ENCODE measurements at regions not wholly inside any gene's neighbourhood (a gene's known extent, or its start where the extent isn't known, plus 50 kb on each side); places are given as distances from the start of the nearest gene placed in this dataset.

DNA sequence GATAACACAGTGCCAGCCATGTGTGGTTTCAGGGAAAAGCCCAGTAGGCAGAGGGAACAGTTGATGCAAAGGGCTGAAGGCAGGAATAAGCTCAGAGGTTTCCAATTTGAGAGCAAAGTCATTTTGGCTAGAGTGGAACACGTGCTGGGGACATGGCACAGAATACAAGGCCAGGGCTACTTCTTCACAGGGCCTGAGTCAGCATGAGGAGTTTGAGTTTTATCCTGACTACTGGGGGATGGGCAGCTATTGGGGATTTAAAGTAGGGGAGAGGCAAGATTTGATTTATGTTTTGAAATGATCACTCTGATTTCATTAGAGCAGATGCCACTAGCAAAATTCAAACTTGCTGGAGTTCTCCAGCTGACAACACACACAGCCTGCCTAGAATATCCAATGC is 241.1 kb upstream of the CSF3R start:
- H3K4me3 ChIP-seq = no peak overlapping the region

DNA sequence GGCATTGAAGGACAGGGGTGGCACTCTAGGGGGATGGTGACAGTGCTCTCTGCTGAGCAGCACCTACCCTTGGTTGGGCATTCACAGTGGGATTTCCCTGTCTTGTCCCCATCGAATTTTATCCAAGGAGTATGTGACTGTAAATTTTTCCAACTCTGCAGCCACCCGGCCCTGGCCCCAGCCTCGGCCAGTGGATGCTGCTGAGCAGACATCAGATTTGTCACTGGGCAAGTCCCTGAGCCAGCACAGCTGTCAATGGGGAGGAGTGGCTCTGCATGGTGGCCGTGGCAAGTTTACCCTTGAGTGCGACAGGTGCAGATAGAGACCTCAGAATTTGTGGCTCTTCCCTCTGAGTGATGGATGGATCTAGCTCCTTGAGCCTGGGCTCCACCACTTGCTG is 240.2 kb upstream of the CSF3R start:
- H3K4me3 ChIP-seq = no peak overlapping the region
- H3K27ac ChIP-seq = no peak overlapping the region

More for the DNA sequence above, 241.1 kb upstream of the CSF3R start:
- H3K27ac ChIP-seq = no peak overlapping the region

DNA sequence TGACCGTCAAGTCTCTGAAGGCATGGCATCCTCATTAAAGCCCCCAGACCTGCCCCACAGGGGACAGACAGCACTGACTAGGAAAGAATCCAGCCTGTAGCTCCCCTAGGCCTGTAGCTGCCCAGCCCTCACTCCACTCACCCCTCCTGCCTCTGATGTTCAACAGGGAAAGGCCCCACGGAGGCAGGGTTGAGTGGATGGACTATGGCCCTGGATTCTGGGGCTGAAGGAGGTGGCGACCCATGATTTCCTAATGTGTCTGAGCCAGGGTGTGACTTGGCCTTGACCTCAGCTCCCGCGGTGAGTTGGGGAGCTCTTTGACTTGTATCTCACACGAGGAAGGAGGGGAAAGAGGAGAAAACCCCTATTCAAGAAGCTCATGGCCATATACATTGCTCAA is 238.5 kb upstream of the CSF3R start:
- no peak overlapping the region for H3K4me3 ChIP-seq

DNA sequence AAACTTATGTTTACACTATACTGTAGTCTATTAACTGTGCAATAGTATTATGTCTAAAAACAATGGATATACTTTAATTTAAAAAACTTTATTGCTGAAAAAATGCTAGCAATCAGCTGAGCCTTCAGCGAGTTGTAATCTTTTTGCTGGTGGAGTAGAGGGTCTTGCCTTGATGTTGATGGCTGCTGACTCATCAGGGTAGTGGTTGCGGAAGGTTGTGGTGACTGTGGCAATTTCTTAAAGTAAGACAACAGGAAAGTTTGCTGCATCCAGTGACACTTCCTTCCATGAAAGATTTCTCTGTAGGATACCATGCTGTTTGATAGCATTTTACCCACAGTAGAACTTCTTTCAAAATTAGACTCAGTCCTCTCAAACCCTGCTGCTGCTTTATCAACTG is 234.7 kb upstream of the CSF3R start:
- no peak overlapping the region for H3K4me3 ChIP-seq
- H3K27ac ChIP-seq = no peak overlapping the region

More for the DNA sequence above, 238.5 kb upstream of the CSF3R start:
- no peak overlapping the region for H3K27ac ChIP-seq

DNA sequence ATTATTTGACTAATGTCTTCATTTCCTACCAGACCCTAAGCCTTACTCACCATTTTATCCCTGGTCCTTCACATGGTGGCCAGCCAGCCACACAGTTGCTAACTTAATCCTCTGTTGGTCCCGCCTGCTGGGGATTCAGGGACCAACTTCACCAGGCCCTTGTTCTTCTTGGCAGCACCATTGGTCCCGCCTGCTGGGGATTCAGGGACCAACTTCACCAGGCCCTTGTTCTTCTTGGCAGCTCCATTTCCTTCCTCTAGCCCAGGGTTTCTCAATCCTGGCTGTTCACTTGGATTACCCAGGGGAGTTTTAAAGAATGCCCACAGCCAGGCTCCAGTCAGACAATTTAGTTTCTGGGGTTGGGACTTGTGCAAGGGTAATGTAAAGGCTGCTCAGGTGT is 233.1 kb upstream of the CSF3R start:
- Histone ChIP-seq H3K27ac (no peak overlapping the region), H3K4me3 (no peak overlapping the region)

DNA sequence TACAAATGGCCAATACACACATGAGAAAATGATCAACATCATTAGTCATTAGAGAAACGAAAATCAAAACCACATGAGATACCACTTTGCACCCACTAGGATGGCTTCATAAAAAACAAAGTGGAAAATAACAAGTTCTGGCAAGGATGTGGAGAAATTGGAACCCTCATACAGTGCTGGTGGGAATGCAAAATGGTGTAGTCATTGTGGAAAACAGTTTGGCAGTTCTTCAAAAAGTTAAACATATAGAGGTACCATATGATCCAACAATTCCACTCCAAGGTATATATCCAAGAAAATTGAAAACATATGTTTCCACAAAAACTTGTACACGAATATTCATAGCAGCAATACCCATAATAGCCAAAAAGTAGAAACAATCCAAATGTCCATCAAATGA is 231.6 kb upstream of the CSF3R start:
- Histone ChIP-seq H3K27ac (no peak overlapping the region), H3K4me3 (no peak overlapping the region)

DNA sequence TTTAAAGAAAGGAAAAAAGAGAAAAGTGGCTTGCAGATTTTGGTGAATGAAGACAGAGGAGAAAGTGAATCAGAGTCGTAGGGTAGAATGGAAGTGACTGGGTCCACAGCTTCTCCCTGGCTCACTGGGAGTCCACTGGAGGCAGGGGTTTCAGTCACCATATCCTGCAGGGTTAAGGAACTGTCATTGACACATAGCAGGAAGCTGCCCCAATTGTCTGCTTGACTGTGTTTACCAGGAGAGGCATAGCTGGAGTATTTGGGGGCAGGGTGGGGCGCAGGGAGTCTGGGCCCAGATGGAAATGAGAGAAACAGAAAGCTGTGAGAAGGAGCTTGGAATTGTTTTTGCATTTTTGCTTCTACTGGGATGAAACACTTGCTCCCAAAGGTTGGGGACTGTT is 228.8 kb upstream of the CSF3R start:
- H3K4me3 ChIP-seq = no peak overlapping the region

DNA sequence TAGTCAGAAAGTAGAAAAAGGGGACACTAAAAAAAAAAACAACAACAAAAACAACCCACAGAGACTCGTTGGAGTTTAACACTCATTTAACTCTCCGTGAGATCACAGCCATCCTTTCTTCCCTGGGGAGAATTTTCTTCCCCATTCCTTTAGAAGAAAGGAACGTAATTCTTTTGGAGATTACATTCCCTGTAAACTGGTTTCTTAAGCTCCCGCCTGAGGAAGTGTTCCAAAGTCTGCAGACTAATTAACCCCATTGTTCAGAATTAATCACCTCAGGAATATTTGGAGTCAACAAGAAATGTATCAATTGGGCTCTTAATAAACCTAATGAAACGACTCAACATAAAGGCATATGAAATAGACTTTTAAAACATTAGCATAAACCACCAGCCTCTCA is 228.2 kb upstream of the CSF3R start:
- no peak overlapping the region for H3K27ac ChIP-seq
- H3K4me3 ChIP-seq = no peak overlapping the region

More for the DNA sequence above, 228.8 kb upstream of the CSF3R start:
- H3K27ac ChIP-seq = no peak overlapping the region

DNA sequence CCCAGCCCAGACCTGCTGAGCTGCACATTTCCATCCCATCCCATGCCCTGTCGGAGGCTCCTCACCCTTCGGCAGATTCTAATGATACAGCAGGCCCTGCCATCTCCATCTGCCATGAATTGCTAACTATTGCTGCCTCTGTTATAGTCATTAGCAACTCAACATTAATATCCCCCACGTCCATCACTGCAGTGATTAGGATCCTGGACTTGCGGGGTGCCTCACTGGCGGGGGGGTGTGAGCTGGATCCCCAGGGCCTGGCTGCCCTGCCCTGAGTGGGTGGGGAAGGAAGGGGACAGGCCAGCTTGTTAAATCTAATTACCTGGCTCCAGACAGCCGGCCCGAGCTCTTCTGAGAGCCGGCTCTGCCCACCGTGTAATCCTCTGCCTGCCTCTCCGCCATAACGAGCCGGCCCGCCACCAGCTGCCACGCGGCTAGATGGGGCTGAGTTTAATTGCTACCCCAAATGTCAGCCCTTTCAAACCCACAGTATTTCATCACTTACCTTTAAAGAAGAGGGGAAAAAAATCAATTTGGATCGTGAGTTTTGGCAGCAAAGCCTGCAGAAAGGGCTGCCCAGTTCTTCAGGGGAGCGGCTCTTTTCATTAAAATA is 227.3 kb upstream of the CSF3R start:
- no peak overlapping the region for H3K4me3 ChIP-seq
- no peak overlapping the region for H3K27ac ChIP-seq

DNA sequence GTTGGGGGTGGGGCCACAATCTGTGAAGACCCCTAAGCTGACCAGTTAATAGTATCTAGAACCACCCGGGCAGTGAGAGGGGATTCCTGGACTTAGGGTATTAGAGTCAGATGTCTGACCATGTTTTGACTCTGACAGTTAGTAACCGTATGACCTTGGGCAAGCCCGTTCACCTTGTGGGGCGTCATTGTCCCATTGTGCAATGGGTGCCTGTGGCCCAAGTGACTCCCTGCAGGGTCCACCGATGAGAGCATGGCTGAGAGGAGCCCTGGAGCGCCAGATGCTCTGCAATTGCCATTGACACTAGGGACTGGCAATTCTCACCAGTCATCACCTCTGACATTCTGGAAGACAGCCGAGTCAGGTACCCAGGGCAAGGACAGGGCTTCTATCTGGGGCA is 225.9 kb upstream of the CSF3R start:
- Histone ChIP-seq H3K27ac (no peak overlapping the region), H3K4me3 (no peak overlapping the region)

DNA sequence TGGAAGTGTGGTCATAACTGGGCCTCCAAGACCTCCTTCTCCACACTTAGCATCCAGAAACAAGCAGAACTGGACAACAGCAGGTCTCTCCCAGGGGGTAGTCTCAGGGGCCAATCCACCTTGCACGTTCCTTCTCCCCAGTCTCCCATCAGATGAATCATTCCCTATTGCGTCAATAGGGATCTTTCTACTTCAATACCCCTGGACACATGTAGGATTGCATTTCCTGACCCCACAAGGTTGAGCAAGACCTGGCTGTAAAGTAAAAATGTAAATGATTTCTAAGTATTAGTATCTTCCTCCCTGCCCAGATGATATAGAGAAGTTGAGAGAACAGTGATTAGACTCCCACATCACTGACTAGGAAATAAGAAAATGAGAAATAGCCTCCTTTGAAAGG is 224.5 kb upstream of the CSF3R start:
- no peak overlapping the region for H3K27ac ChIP-seq
- no peak overlapping the region for H3K4me3 ChIP-seq

DNA sequence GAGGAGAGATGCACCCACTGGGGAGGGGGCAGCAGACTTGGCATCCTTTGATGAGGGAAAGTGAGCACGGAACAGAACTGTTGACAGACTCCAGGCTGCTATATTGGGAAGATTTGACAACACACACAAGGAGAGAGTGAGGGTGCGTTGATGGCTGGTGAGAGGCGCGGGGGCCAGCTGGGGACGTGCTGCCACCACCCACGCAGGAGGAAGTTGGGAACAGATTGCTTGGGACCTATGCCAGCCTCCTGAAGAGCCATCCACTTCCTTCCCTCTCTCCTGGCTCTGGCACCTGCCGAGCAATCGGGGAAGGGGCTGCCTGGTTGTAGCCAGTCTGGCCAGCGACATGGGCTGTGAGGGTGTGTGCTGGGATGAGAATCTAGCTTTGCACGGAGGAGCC is 223.7 kb upstream of the CSF3R start:
- H3K4me3 ChIP-seq = no peak overlapping the region
- no peak overlapping the region for H3K27ac ChIP-seq

DNA sequence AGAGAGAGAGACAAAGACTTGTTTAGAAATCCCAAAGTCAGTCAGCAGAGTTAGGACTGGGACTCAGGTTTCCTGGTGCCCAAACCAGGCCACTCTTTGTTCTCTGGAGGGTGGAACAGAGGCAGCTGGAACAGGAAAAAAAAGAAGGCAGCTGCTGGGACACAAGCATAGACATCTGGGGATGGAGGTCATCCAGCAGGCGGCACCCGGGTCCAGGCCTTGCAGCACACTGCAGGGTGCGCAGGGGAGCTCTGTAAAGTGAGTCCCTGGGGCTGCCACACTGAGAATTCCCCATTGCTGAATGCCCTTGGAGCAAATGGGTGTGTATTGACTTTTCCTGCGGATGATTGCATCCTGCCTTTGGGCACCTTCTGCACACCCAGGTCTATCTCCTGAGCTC is 222.9 kb upstream of the CSF3R start:
- H3K4me3 ChIP-seq = no peak overlapping the region
- H3K27ac ChIP-seq = no peak overlapping the region

DNA sequence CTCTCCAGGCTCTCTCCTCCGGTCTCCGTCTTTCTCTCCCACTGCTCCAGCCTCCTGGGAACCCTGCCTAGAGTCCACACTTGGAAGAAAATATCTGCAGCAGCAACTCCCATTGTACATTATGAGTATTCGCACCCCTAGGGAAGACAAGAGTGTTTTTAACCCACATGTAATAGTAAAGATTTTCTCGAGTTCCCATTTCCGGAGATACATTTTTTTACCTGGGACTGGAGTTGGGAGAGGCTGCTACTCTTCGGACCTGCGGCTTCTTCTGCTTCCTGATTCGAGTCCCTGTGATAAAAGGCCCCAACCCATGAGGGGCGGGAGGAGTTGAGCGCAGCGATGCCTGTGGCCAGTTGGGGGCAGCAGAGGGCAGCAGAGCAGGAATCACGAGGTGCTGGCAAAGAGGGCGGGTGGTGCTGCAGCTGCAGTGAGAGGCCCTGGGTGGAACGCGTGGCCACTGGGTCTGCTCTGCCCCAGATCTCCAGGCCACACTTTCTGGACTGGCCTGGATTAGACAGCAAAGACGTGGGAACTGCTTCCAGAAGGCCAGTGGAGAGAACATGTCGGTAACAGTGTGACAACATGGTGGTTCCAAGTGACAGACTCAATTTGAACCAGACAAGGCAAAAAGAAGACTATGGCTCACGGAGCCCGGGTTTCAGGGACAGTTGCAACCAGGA is 221.0 kb upstream of the CSF3R start:
- no peak overlapping the region for H3K27ac ChIP-seq
- no peak overlapping the region for H3K4me3 ChIP-seq

DNA sequence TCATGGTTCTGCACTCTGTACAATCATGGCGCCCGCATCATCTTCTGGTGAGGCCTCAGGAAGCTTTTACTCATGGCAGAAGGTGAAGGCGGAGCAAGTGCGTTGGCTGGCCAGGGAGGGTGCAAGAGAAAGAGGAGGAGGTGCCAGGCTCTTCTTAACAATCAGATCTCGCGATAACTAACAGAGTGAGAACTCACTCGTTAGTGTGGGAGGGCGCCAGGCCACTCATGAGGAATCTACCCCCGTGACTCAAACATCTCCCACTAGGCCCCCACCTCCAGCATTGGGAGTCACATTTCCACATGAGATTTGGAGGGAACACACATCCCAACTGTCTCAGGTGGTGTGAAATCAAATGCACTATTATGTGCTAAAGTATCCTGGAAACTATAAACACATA is 220.2 kb upstream of the CSF3R start:
- Histone ChIP-seq H3K27ac (no peak overlapping the region), H3K4me3 (no peak overlapping the region)

DNA sequence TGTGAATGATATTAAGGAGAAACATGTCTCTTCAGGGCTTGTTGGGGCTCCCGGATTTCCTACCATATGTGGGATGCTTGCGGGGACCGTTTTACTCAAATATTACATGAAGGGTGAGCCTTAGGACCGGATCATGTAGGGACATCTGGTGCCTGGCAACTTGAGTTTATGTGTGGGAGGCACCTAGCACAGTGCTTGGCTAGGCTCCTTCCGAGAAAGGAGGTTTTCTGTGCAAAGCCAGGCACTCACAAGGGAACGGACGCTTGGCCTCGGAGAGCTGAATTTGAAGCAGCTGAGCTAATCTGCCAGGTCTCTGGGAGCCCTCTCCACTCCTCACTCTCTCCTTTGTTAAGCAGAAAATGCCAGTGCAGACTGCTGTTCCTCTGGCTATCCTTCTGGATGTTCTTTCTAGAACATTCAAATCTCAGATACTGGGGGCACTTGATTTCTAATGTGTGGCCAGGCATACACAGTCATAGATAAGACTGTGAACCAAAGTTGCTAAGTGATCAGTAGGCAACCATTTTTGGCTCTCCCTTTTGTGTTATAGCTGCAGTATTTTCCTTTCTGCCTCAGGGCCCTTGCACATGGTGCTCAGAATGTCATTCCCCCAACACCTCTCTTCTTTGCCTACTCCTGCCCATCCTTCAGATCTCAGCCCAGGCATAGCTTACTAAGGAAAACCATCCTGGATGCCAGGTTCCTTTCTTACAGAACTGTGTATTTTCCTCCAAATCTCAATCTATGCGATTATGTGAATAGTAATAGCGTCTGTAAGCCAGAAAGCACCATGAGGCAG is 216.6 kb upstream of the CSF3R start:
- no peak overlapping the region for H3K4me3 ChIP-seq
- no peak overlapping the region for H3K27ac ChIP-seq

DNA sequence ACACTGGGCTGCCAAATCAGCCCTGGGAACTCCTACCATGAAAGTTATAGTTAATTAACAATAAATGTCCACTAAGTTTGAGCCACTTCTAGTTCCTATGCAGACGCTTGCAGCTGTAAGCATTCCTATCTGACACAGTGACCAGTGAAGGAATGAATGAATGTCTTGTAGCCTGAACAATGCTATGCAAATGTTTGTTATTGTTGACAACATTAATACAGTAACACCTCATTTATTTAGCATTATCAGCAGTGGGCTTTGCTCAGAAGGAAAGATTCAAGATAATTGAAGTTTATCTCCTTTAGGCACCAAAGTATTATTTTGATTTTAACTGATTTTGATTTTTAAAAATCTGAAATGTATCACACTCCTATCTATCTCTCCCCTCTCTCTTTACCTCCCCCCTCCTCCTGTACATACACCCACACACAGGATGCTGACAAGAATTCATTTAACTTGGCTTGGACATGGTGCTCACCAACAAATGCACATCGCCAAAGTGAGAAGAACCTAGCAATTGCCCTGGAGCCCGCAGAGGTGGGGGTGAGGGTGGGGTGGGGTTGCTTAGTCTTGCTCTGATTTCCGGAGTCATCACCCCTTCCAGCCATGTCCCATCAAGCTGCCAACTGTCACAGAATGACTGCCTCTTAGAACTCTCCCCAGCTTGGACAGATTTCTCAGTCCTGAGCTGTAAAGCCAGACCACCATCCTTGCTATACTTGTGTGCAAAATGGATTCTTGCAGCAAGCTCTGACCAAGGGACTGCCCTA is 215.3 kb upstream of the CSF3R start:
- H3K27ac ChIP-seq = no peak overlapping the region

DNA sequence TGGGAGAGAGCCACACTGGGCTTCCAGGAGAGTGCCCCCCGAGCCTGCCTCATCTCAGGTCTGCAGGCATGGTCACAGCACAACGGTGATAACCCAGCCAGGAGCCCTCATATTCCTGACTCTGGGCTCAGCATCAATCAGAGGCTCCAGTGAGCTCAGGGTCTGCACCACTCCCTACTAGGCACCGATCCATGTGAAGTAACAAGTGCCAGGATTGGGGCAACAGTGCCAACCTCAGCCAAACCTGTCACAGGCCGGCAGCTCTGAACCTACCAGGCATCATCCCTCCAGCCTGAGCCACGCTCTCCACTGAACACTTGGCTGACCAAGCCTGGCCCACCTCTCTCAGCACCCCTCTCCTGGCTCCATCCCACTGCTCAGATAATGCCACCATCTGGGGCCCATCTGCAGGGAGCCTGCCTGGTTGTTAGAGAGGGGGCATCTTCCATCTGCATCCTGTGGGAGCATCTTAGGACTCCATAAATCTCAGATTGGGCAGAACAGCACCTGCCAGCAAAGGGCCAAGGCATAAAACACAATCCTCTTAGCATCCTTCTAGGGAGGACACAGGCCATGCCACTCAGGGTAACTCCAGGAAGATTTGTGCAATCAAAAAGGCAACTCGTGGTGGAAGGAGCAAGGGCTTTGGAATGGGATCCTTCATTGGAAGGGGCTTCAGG is 213.7 kb upstream of the CSF3R start:
- Histone ChIP-seq H3K4me3 (no peak overlapping the region), H3K27ac (no peak overlapping the region)

More for the DNA sequence above, 215.3 kb upstream of the CSF3R start:
- no peak overlapping the region for H3K4me3 ChIP-seq

DNA sequence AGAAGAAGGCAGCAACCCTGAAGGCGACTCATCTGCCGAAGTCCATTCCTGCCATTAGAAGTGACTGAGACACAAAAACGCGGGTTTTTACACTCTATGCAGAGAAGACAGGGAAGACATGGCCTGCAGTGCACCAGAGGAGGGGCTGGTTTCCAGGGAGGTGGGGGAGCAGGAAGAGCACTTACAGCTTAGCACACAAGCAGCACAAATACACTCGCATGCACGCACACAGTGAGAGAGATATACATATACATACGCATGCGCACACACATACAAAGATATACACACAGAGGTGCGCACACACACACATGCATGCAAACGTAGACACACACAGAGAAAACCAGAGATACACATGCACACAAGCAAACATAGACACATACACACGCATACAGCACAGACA is 210.9 kb upstream of the CSF3R start:
- Histone ChIP-seq H3K27ac (no peak overlapping the region), H3K4me3 (no peak overlapping the region)

DNA sequence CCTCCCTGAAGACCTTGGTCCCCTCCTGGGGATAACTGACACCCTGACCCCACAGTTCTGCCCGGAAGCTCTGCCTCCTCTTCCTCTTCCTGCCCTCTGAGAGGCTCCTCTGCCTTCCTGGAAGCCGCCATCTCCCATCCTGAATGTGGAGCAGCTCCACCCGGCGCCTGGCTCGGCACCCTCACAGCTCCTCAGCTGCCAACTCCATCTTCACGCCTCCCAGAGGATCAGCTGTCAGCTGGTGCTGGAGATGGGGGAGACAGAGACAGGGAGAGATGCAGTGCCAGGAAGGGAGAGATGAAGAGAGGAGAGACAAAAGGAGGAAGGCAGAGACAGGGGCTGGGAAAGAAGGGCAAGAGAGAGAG is 210.4 kb upstream of the CSF3R start:
- Histone ChIP-seq H3K27ac (no peak overlapping the region), H3K4me3 (no peak overlapping the region)
